NCI-H2196 (cell line): ENCODE measurements at regions not wholly inside any gene's neighbourhood (a gene's known extent, or its start where the extent isn't known, plus 50 kb on each side); places are given as distances from the start of the nearest gene placed in this dataset.
"Not testable (repeated sequence)": the region's sequence is repeated elsewhere in the genome, so short reads cannot be mapped to it uniquely, and the experiment has no call there.

Source experiments
- DNase-seq: peaks from one replicate; lab custom pipeline; 2025; ENCODE audit not compliant: unreplicated experiment; lab: John Stamatoyannopoulos, UW

- no peak for DNase-seq
These were observed 661.5 kb upstream of the EPHA5 start for GRCh38 chr4:66331761-66332160.

- no peak for DNase-seq
These were observed 659.8 kb upstream of the EPHA5 start for GRCh38 chr4:66330125-66330524.

GRCh38 chr4:66328803-66329574, 658.7 kb upstream of the EPHA5 start:
- DNase-seq, result no peak

- DNase-seq, result no peak
These were observed 637.6 kb upstream of the EPHA5 start for GRCh38 chr4:66307641-66308438.

- DNase-seq, result no peak
These were observed 630.1 kb upstream of the EPHA5 start for GRCh38 chr4:66300336-66300934.

GRCh38 chr4:66298569-66298968, 628.3 kb upstream of the EPHA5 start:
- DNase-seq, result no peak

- no peak for DNase-seq
These were observed 627.4 kb upstream of the EPHA5 start for GRCh38 chr4:66297703-66298102.

GRCh38 chr4:66294638-66295037, 624.3 kb upstream of the EPHA5 start:
- no peak for DNase-seq

GRCh38 chr4:66284991-66285451, 614.7 kb upstream of the EPHA5 start:
- no peak for DNase-seq

GRCh38 chr4:66279084-66279483, 608.8 kb upstream of the EPHA5 start:
- no peak for DNase-seq

- DNase-seq, result no peak
These were observed 605.2 kb upstream of the EPHA5 start for GRCh38 chr4:66275411-66276038.

GRCh38 chr4:66273110-66273509, 602.8 kb upstream of the EPHA5 start:
- DNase-seq, result no peak

GRCh38 chr4:66270356-66270755, 600.1 kb upstream of the EPHA5 start:
- not testable (repeated sequence) for DNase-seq

GRCh38 chr4:66266554-66266953, 596.3 kb upstream of the EPHA5 start:
- DNase-seq, result not testable (repeated sequence)

GRCh38 chr4:66266035-66266434, 595.7 kb upstream of the EPHA5 start:
- DNase-seq, result peak; percentile 1

- DNase-seq, result no peak
These were observed 582.0 kb upstream of the EPHA5 start for GRCh38 chr4:66252291-66252690.

- no peak for DNase-seq
These were observed 576.4 kb upstream of the EPHA5 start for GRCh38 chr4:66246643-66247042.

GRCh38 chr4:66235876-66236275, 565.6 kb upstream of the EPHA5 start:
- no peak for DNase-seq

- DNase-seq, result no peak
These were observed 559.6 kb upstream of the EPHA5 start for GRCh38 chr4:66229885-66230284.

GRCh38 chr4:66225539-66225938, 555.2 kb upstream of the EPHA5 start:
- no peak for DNase-seq

- no peak for DNase-seq
These were observed 552.9 kb upstream of the EPHA5 start for GRCh38 chr4:66223068-66223703.
